Hepatocyte (in vitro differentiated cells): ENCODE measurements at regions not wholly inside any gene's neighbourhood (a gene's known extent, or its start where the extent isn't known, plus 50 kb on each side); places are given as distances from the start of the nearest gene placed in this dataset.

Experiments used
- DNase-seq: peaks from one replicate; pipeline ENCODE4 v3.0.0-alpha.2; 2016; ENCODE audit warnings: low spot score
- H2AFZ ChIP-seq: fragments of 200-600 bp; sonication (generic); 2 replicates; pipeline ENCODE4 v1.6.0; 2016; ENCODE audit warnings: antibody characterized with exemption, mild to moderate bottlenecking
- H3K27ac ChIP-seq: fragments of 200-600 bp; sonication (generic); 2 replicates; pipeline ENCODE4 v1.5.1; 2016; ENCODE audit warnings: mild to moderate bottlenecking
- H3K27me3 ChIP-seq: fragments of 200-600 bp; sonication (generic); 2 replicates; pipeline ENCODE4 v1.6.1; 2016
- H3K36me3 ChIP-seq: fragments of 200-600 bp; sonication (generic); replicated peaks from 2 replicates; pipeline ENCODE4 v1.5.1; 2016; ENCODE audit warnings: low read depth; ENCODE audit not compliant: insufficient read depth
- H3K4me1 ChIP-seq: fragments of 200-600 bp; sonication (generic); 2 replicates; pipeline ENCODE4 v1.5.1; 2016; ENCODE audit warnings: mild to moderate bottlenecking, moderate library complexity; ENCODE audit not compliant: insufficient read depth
- H3K4me2 ChIP-seq: fragments of 200-600 bp; sonication (generic); 2 replicates; pipeline ENCODE4 v1.6.0; 2016
- H3K4me3 ChIP-seq: fragments of 200-600 bp; sonication (generic); 2 replicates; pipeline ENCODE4 v1.5.1; 2016; ENCODE audit warnings: mild to moderate bottlenecking
- H3K79me2 ChIP-seq: fragments of 200-600 bp; sonication (generic); 2 replicates; pipeline ENCODE4 v1.6.0; 2017; ENCODE audit warnings: mild to moderate bottlenecking
- H3K9me2 ChIP-seq: fragments of 200-600 bp; sonication (generic); replicated peaks from 2 replicates; pipeline ENCODE4 v1.6.0; 2017; ENCODE audit warnings: mild to moderate bottlenecking; ENCODE audit not compliant: insufficient read depth
- H3K9me3 ChIP-seq: fragments of 200-600 bp; sonication (generic); 2 replicates; pipeline ENCODE4 v1.5.1; 2016; ENCODE audit warnings: low read depth, mild to moderate bottlenecking
- H4K20me1 ChIP-seq: fragments of 200-600 bp; sonication (generic); 2 replicates; pipeline ENCODE4 v1.6.0; 2016; ENCODE audit warnings: mild to moderate bottlenecking; ENCODE audit not compliant: insufficient read depth, poor library complexity, severe bottlenecking
- CTCF ChIP-seq: fragments of 200-600 bp; sonication (generic); IDR thresholded peaks from 2 replicates; pipeline ENCODE4 v1.5.1; 2016; ENCODE audit warnings: antibody characterized with exemption, mild to moderate bottlenecking; ENCODE audit not compliant: poor library complexity
- EZH2 ChIP-seq: fragments of 200-600 bp; sonication (generic); IDR thresholded peaks from 2 replicates; pipeline ENCODE4 v1.6.1; 2016; ENCODE audit warnings: antibody characterized with exemption, mild to moderate bottlenecking, borderline replicate concordance
- EZH2phosphoT487 ChIP-seq: fragments of 200-600 bp; sonication (generic); IDR thresholded peaks from one replicate; pipeline ENCODE4 v1.6.1; 2018; ENCODE audit warnings: antibody characterized with exemption, mild to moderate bottlenecking, low read depth, moderate library complexity; ENCODE audit not compliant: unreplicated experiment, severe bottlenecking
- WGBS: methylation state at CpG from one replicate; pipeline ENCODE4 v1.1.6; 2016; ENCODE audit warnings: low lambda C conversion rate; ENCODE audit errors: missing lambda C conversion rate; 5-methylcytosine and 5-hydroxymethylcytosine counted together

- Histone ChIP-seq H3K4me2 (no peak overlapping the region), H2AFZ (no peak overlapping the region), H3K27ac (no peak overlapping the region), H3K27me3 (no peaks in the 10 kb centered on the region), H3K9me3 (no peaks in the 10 kb centered on the region), H3K4me1 (no peaks in the 10 kb centered on the region), H4K20me1 (no peaks in the 10 kb centered on the region), H3K36me3 (no peaks in the 10 kb centered on the region), H3K79me2 (no peaks in the 10 kb centered on the region), H3K4me3 (no peak overlapping the region), H3K9me2 (no peaks in the 10 kb centered on the region)
- WGBS: 87% methylated on average over 1 of the region's 1 CpG
- TF ChIP-seq EZH2: no peak
- TF ChIP-seq CTCF: no peak
- no peak for TF ChIP-seq EZH2phosphoT487
- DNase-seq: no peak
Observed at GRCh38 chrX:40495659-40496058, 85.1 kb upstream of the ATP6AP2 start.

- no peak overlapping the region for H3K4me3 ChIP-seq
- 77% methylated on average over 2 of the region's 2 CpGs for WGBS
- H2AFZ ChIP-seq: no peak overlapping the region
- no peaks in the 10 kb centered on the region for H3K27me3 ChIP-seq
- H3K36me3 ChIP-seq: no peaks in the 10 kb centered on the region
- no peaks in the 10 kb centered on the region for H3K79me2 ChIP-seq
- H3K9me2 ChIP-seq: no peaks in the 10 kb centered on the region
- no peaks in the 10 kb centered on the region for H3K4me1 ChIP-seq
- no peak overlapping the region for H3K4me2 ChIP-seq
- TF ChIP-seq EZH2 (no peak), CTCF (no peak), EZH2phosphoT487 (no peak)
- no peak for DNase-seq
- H4K20me1 ChIP-seq: no peaks in the 10 kb centered on the region
- no peak overlapping the region for H3K27ac ChIP-seq
- H3K9me3 ChIP-seq: no peaks in the 10 kb centered on the region
Observed at GRCh38 chrX:40494005-40494404, 86.8 kb upstream of the ATP6AP2 start.

- no peaks in the 10 kb centered on the region for H4K20me1 ChIP-seq
- no peak overlapping the region for H3K4me3 ChIP-seq
- H2AFZ ChIP-seq: no peak overlapping the region
- no peaks in the 10 kb centered on the region for H3K9me2 ChIP-seq
- TF ChIP-seq EZH2 (no peak), CTCF (no peak), EZH2phosphoT487 (no peak)
- no peaks in the 10 kb centered on the region for H3K4me1 ChIP-seq
- no peaks in the 10 kb centered on the region for H3K36me3 ChIP-seq
- no peaks in the 10 kb centered on the region for H3K27me3 ChIP-seq
- DNase-seq: no peak
- H3K9me3 ChIP-seq: no peaks in the 10 kb centered on the region
- H3K79me2 ChIP-seq: no peaks in the 10 kb centered on the region
- 91% methylated on average over 4 of the region's 4 CpGs for WGBS
- H3K4me2 ChIP-seq: no peak overlapping the region
- no peak overlapping the region for H3K27ac ChIP-seq
Observed at GRCh38 chrX:40488296-40488695, 92.5 kb upstream of the ATP6AP2 start.

GRCh38 chrX:40485973-40486372 lies 94.8 kb upstream of the ATP6AP2 start:
- no peak overlapping the region for H3K4me3 ChIP-seq
- H4K20me1 ChIP-seq: no peaks in the 10 kb centered on the region
- no peak overlapping the region for H3K27ac ChIP-seq
- no peaks in the 10 kb centered on the region for H3K9me3 ChIP-seq
- no peaks in the 10 kb centered on the region for H3K36me3 ChIP-seq
- no peak for TF ChIP-seq EZH2phosphoT487
- TF ChIP-seq EZH2: no peak
- no peak for TF ChIP-seq CTCF
- H3K27me3 ChIP-seq: no peaks in the 10 kb centered on the region
- no peaks in the 10 kb centered on the region for H3K9me2 ChIP-seq
- DNase-seq: no peak
- H3K4me1 ChIP-seq: no peaks in the 10 kb centered on the region
- no peak overlapping the region for H2AFZ ChIP-seq
- 84% methylated on average over 1 of the region's 1 CpG for WGBS
- no peak overlapping the region for H3K4me2 ChIP-seq
- no peaks in the 10 kb centered on the region for H3K79me2 ChIP-seq
